HG03039 (cell line): ENCODE measurements at regions not wholly inside any gene's neighbourhood (a gene's known extent, or its start where the extent isn't known, plus 50 kb on each side); places are given as distances from the start of the nearest gene placed in this dataset.

Experiments
- ATAC-seq: cut with Tn5 transposase; IDR thresholded peaks from one replicate; pipeline ENCODE4 v1.9.1; 2021; ENCODE audit warnings: mild to moderate bottlenecking, moderate library complexity; ENCODE audit not compliant: unreplicated experiment

DNA sequence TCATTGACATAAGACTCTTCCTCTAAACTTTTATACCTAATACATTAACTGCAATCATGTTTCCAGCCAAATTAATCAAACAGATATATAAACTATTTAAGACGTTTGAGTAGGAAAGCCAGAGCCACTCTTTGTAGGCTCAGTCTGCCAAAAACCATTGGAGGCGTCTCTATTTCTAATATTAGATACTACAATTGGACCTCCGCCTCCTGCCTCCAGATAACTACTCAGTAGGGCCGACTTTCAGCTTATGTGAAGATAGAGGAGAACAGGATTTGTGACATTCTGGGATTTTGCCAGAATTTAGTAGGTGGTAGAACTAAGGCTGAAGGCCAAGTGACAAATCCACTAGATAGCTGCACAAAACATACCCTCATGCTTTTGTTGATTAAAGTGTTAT is 463.0 kb downstream of the CETN3 start:
- ATAC-seq: no peak

DNA sequence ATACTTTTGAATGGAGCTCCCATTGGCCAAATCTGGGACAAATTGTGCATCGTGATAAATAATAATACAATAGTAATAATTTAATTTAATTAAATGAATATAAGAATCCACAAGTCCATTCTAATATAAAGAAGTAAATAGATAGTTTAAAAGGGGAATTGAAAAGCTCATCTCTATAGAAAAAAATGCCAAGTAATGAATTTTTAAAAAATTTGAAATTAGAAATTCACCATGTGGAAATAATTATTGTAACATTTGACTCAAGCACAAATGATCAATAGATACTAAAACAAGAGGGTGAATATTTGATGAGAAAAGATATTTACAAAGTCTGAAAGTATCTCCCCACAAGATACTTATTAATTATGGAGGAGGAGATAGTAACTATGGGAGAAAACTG is 467.4 kb downstream of the CETN3 start:
- ATAC-seq: no peak

DNA sequence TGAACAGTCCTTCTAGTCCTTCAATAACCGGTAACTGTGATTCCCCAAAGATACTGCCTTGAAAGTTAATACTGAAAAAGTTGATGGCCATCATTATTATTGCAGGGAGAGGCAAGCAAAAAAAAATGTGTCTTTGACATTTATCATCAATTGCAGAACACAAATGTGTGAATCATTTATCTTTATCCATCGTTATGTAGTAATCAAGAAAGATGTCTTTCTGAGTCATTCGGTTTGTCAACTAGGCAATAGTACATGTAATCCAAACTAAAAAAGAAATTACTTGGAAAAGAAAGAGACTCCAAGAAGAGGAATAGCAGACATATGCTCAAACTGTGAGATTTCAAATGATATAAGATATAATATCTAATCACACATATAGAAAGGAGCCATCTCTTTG is 473.0 kb downstream of the CETN3 start:
- ATAC-seq: no peak

GRCh38 chr5:89934069-89934468 is 475.5 kb downstream of the CETN3 start:
- no peak for ATAC-seq

GRCh38 chr5:89932771-89933181 is 476.8 kb downstream of the CETN3 start:
- ATAC-seq: no peak

- peak; percentile 79 for ATAC-seq
These were observed 478.8 kb downstream of the CETN3 start for GRCh38 chr5:89930591-89931392.

DNA sequence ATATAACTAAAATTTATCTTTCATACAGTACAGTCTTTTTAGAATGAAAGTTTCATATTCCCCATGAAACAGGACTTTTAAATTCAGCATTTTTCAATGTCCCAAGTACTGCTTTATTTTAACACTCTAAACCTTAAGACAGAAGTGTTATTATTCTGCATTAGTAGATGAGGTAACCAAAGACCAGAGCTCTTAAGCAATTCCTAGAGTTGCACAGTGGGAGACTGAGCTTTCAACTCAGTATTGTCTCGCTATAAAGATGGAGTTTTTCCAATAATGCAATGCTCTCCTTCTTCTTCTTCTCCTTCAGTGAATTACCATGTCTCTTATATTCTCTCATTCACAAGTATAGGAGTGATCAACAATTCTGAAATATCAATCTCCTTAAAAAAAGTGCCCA is 479.7 kb downstream of the CETN3 start:
- ATAC-seq: no peak

GRCh38 chr5:89929173-89929572 is 480.4 kb downstream of the CETN3 start:
- ATAC-seq: no peak

DNA sequence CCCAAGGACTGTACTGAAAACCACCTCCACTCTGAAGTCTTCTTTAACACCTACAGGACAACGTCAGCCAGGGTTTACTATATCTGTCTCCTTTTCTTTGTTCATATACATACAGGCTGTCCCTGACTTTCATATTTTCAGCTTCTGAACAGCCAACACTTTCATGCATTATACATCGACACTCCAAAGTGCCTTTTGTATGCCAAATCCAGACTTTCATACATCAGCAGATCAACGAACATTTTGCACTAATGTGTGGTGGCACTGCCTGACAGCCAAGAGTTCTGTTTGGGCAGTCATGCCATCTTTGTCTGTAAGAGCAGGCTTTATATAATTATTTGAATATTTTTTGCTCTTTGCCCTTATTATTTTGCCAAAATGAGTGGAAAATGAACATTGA is 487.4 kb downstream of the CETN3 start:
- no peak for ATAC-seq

DNA sequence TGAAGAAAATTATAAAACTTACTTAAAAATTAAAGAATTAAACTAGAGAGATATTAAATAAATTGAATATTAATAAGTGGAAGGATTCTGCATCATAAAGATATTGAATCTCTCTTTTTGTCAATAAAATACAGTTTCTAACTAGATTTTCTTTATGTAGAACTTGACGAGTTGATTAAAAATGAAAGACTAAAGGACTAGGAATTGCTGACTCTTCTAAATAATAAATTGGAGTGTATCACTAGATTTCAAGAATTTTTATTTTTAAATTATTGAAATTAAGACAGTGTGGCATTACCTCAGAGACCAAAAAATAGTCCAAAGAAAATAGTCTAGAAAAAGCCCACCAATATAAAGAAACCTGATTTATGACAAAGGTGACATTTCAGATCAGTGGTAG is 492.4 kb downstream of the CETN3 start:
- no peak for ATAC-seq

DNA sequence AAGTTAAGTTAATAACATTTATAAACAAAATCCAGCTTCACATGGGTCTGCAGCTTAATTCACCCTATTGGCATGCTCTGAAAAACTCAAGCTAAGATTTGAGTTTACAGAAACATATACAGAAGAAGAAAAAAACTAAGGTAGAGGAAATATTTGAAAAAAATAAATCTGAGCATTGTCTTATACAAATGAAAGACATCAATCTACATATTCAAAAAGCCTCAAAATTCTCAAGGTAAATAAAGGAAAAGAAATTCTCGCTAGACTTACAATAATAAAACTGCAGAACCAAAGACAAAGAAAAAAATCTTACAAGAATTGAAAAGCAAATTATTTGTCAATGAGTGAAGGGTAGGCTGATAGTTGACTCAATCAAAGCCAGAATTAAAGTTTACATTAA is 493.4 kb downstream of the CETN3 start:
- ATAC-seq: no peak

- no peak for ATAC-seq
These were observed 500.7 kb downstream of the CETN3 start for GRCh38 chr5:89908876-89909275.

GRCh38 chr5:89904442-89904841 is 505.1 kb downstream of the CETN3 start:
- ATAC-seq: no peak

DNA sequence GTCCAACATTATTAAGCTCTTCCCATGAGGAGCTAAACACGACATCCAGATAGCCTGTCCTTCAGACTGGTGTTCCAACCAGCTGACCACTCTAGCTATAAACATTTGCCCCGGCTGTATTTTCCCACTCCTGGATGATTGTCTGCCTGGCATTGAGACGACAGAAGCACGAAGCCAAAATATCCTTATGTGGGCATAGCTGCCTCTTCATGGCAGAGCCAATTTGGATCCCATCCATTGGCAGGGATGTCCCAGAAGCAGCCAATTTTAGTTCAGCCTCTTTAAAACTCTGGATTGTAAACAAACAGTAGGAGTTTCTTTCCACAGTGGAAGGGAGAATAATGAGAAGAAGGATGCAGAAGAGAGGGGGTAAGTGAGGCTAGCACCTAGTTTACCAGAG is 507.6 kb downstream of the CETN3 start:
- no peak for ATAC-seq

GRCh38 chr5:89901346-89901745 is 508.2 kb downstream of the CETN3 start:
- no peak for ATAC-seq

DNA sequence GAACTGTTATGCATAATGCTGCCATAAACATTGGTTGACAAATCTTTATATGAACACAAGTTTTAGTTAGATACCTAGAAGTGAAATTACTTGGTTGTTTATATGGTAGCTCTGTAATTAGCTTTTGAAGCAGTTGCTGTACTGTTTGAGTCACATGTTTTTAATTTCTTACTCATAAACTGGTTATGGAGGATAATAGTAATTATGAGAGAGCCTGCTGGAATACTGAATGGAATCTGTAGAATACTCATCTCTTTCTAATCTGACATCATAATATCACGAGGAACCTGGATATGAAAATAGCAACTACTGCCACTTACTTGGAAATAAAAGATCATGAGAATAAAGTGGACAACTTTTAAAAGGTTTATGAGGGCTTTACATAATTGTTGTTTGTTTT is 509.2 kb downstream of the CETN3 start:
- no peak for ATAC-seq

- ATAC-seq: no peak
These were observed 510.0 kb downstream of the CETN3 start for GRCh38 chr5:89899559-89899958.

- ATAC-seq: no peak
These were observed 516.0 kb downstream of the CETN3 start for GRCh38 chr5:89893546-89893945.

- ATAC-seq: no peak
These were observed 523.9 kb downstream of the CETN3 start for GRCh38 chr5:89885670-89886069.

DNA sequence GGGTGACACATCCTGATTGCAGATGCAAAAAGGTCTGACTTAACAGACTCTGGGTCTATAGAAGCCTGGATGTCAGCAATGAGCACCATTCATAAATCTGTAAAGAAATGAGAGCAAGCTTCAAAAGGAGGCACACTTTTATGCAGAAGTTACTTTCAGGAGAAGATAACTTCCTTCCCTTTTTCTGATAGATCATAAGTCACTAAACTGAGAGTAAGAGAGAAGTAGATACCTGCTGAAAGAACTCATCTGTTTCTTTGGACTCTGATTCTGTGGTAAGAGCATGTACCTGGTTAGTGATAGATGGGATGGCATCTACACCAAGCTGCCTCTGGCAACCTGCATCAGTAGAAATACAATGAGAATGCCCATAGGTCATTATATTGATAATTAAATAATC is 525.6 kb downstream of the CETN3 start:
- no peak for ATAC-seq

DNA sequence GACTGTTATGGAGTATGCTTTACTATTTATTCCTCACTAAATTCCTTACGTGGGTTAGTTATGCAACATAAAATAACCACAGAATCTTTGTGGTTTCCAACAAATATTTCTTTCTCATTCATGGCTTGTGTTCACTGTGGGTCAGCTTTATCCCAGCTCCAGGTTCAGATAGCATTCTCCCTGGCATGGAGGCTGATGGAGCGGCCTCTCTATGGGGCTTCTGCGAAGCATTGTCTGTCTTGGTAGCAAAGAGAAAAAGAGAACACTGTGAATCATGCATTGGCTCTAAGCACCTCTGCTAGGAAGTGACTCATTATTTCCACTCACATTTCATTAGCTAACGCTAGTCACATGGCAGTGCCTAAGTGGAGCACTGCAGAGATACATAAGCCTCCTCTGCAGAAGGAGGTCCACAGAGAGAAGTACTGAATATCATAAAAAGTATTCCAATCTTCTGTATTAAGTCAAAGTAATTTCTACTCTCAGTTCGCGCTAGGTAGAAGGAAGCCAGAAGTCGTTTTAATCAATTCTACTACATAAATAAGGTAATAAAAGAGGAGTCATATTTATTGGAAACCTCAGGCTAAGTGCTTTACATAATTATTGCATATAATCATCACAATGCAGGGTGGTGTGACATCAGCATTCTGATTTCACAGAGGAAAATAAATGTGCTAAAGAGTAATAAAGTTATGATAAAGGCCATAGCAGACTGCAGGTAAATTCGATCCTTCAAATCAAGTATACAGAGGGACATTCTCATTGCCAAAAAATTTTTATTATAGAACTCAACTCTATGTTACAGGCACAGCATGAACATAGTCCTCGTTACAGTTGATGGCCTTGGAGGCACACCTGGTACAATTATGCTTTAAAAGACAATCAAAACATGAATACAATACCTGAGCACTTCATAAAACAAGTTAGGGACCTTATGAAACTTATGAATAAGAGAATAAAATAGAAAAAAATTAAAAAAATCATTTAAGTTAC is 531.1 kb downstream of the CETN3 start:
- no peak for ATAC-seq

- ATAC-seq: no peak
These were observed 537.6 kb downstream of the CETN3 start for GRCh38 chr5:89871906-89872305.
